ENCODE measurements at regions not wholly inside any gene's neighbourhood (a gene's known extent, or its start where the extent isn't known, plus 50 kb on each side); places are given as distances from the start of the nearest gene placed in this dataset.

DNA sequence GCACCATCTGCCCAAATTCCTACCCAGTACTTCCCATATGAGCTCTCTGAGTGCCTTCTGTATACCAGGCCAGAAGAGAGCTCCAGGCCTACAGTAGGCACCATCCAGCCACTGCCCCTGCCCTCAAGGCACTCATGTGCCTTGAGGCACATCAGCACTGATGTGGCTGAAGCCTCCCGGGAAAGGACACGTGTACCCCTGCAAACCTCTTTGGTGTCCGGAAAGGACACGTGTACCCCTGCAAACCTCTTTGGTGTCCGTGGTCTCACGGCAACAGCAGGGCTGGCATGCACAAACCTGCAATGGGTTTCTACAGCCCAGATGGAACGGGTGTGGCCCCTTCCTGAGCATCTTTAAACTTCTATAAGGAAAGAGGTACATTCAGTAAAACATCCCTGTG is 209.4 kb upstream of the IGF1R start:
- TF ChIP-seq, protein P1, sequence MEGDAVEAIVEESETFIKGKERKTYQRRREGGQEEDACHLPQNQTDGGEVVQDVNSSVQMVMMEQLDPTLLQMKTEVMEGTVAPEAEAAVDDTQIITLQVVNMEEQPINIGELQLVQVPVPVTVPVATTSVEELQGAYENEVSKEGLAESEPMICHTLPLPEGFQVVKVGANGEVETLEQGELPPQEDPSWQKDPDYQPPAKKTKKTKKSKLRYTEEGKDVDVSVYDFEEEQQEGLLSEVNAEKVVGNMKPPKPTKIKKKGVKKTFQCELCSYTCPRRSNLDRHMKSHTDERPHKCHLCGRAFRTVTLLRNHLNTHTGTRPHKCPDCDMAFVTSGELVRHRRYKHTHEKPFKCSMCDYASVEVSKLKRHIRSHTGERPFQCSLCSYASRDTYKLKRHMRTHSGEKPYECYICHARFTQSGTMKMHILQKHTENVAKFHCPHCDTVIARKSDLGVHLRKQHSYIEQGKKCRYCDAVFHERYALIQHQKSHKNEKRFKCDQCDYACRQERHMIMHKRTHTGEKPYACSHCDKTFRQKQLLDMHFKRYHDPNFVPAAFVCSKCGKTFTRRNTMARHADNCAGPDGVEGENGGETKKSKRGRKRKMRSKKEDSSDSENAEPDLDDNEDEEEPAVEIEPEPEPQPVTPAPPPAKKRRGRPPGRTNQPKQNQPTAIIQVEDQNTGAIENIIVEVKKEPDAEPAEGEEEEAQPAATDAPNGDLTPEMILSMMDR (IDR thresholded peaks at IDR 0.05) = no peak
- TF ChIP-seq, protein P2, sequence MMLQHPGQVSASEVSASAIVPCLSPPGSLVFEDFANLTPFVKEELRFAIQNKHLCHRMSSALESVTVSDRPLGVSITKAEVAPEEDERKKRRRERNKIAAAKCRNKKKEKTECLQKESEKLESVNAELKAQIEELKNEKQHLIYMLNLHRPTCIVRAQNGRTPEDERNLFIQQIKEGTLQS (CRISPR knock-in tag; conservative IDR thresholded peaks at IDR 0.05) = no peak

All from WTC11 (cell line).